ENCODE measurements at regions not wholly inside any gene's neighbourhood (a gene's known extent, or its start where the extent isn't known, plus 50 kb on each side); places are given as distances from the start of the nearest gene placed in this dataset.
A peak's percentile ranks its signal among the peaks of the same experiment; 100 is the strongest.

GRCh38 chr2:64757126-64757525, 103.4 kb upstream of the SERTAD2 start:
- in situ Hi-C loops (cut with MboI; ENCODE audit: low pct_unique_long_range_greater_than_20kb, low sequenced_read_pairs, unreplicated experiment), result no loop called here
- no peak for DNase-seq (ENCODE audit: low spot score)
- no peak for TF ChIP-seq CTCF (IDR thresholded peaks at IDR 0.05; ENCODE audit: extremely low read depth, insufficient read depth, missing control alignments)

DNA sequence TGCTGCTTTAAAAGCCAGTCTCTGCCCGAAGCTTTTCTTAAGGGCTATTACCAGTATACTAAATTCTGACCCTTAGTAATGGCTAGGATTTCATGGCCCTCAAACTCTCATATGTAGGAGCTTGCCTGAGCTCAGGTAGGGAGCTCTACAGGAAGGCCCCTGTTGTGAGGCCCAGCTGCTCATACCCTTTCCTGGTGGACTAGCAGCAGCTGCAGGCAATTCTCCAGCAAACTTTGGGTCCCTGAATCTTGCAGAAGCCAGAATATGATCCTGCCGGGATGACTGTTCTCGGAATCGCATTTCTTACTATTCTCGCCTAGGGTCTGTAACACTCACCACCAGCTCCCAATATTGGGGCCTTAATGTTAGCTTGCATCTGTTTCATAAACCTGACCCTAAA, 106.4 kb upstream of the SERTAD2 start:
- TF ChIP-seq CTCF (IDR thresholded peaks at IDR 0.05; ENCODE audit: extremely low read depth, insufficient read depth, missing control alignments), result no peak
- in situ Hi-C loops (cut with MboI; ENCODE audit: low pct_unique_long_range_greater_than_20kb, low sequenced_read_pairs, unreplicated experiment), result no loop called here
- DNase-seq (ENCODE audit: low spot score), result no peak

- in situ Hi-C loops (cut with MboI; ENCODE audit: low pct_unique_long_range_greater_than_20kb, low sequenced_read_pairs, unreplicated experiment), result no loop called here
- TF ChIP-seq CTCF (IDR thresholded peaks at IDR 0.05; ENCODE audit: extremely low read depth, insufficient read depth, missing control alignments), result no peak
- no peak for DNase-seq (ENCODE audit: low spot score)
Observed at GRCh38 chr2:64762301-64762997, 108.7 kb upstream of the SERTAD2 start.

DNA sequence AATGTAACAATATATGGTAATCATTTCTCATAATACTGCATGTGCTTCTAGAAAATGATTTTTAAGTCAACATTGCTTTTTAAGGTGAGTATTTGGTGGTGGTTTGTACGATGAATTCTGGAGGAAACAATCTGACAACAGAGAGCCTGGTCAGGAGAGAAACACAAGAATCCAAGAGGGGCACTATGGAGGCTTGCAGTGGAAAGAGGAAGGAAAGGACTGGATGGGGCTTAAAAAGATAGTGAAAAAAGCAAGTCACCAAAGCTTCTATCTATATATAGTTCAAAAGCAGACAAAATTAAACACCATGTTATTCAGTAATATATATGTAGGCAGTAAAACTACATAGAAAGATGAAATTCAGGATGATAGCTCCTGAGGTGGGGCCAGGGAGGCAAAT, 109.4 kb upstream of the SERTAD2 start:
- TF ChIP-seq CTCF (IDR thresholded peaks at IDR 0.05; ENCODE audit: extremely low read depth, insufficient read depth, missing control alignments), result no peak
- in situ Hi-C loops (cut with MboI; ENCODE audit: low pct_unique_long_range_greater_than_20kb, low sequenced_read_pairs, unreplicated experiment), result no loop called here
- no peak for DNase-seq (ENCODE audit: low spot score)

DNA sequence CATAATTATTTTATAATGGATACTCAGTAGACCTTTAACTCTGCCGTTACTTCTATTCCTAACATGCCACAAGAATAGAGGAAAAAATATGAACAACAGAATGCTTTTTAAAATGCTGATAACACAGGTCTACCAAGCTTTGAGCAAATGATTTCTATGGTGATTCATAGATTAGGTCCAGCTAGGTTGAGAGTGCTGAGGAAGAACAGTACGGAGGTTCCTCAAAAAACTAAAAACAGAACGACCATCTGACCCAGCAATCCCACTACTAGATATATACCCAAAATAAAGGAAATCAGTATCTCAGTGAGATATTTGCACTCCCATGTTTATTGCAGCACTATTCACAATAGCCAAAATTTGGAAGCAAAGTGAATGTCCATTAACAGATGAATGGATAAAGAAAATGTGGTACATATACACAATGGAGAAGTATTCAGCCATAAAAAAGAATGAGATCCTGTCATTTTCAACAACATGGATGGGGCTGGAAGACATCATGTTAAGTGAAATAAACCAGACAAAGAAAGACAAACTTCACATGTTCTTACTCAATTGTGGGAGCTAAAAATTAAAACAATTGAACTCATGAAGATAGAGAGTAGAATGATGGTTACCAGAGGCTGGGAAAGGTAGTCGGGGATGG, 111.6 kb upstream of the SERTAD2 start:
- TF ChIP-seq CTCF (IDR thresholded peaks at IDR 0.05; ENCODE audit: extremely low read depth, insufficient read depth, missing control alignments), result no peak
- DNase-seq (ENCODE audit: low spot score), result no peak
- in situ Hi-C loops (cut with MboI; ENCODE audit: low pct_unique_long_range_greater_than_20kb, low sequenced_read_pairs, unreplicated experiment), result no loop called here

DNA sequence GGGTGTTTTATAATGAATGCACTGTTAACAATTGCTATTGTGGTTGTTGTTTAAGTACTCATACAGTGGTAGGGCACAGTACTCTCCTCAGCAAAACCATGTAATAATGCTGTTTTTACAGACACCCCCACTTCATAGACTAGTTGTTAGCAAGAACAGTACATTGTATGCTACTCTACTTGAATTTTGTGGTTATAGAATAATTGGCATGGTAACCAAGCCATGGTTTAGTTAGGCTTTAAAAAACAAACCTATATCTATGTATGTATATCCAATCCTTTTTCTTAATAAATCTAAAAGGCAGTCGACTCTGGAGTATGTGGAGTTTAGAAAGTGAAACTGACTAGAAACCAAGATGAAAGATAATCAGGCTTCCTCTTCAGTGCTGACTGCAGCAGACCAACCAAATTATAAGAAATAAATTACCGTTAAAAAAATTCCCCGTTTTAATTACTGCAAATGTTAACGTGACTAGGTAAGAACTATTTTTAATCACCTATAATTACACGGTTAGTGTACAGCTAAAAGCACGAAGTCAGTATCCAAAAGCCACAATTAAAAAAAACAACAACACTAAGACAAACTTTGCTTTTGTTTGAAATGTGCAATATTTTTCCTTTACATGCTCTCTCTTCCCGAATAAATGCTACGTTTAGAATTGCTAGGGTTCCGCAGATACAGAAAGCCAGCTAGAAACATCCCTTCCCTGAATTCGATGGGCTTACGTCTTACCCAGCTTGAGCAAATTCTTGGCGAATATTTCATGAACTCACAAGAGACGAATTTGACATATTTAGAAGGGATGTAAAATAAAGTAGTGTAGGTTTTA, 113.3 kb upstream of the SERTAD2 start:
- peak; percentile 58 for DNase-seq (ENCODE audit: low spot score)
- TF ChIP-seq CTCF (IDR thresholded peaks at IDR 0.05; ENCODE audit: extremely low read depth, insufficient read depth, missing control alignments), result no peak
- in situ Hi-C loops (cut with MboI; ENCODE audit: low pct_unique_long_range_greater_than_20kb, low sequenced_read_pairs, unreplicated experiment), result no loop called here

Measured in GM13977 (cell line).